NCI-H146 treated with DMSO at 0.1 percent for 48 hours (cell line): ENCODE measurements at regions not wholly inside any gene's neighbourhood (a gene's known extent, or its start where the extent isn't known, plus 50 kb on each side); places are given as distances from the start of the nearest gene placed in this dataset.
"Not testable (repeated sequence)": the region's sequence is repeated elsewhere in the genome, so short reads cannot be mapped to it uniquely, and the experiment has no call there.

Experiments
- DNase-seq: peaks from one replicate; lab custom pipeline; 2025; ENCODE audit not compliant: unreplicated experiment; lab: John Stamatoyannopoulos, UW

- DNase-seq = no peak
These were observed 191.3 kb upstream of the KCNJ3 start for GRCh38 chr2:154507186-154507585.

GRCh38 chr2:154518872-154519271 lies 179.6 kb upstream of the KCNJ3 start:
- no peak for DNase-seq

- DNase-seq = not testable (repeated sequence)
These were observed 177.5 kb upstream of the KCNJ3 start for GRCh38 chr2:154520951-154521350.

- DNase-seq = no peak
These were observed 172.3 kb upstream of the KCNJ3 start for GRCh38 chr2:154526234-154526633.

GRCh38 chr2:154527962-154528361 lies 170.5 kb upstream of the KCNJ3 start:
- DNase-seq = no peak

- DNase-seq = no peak
These were observed 166.5 kb upstream of the KCNJ3 start for GRCh38 chr2:154532004-154532403.

GRCh38 chr2:154532763-154533162 lies 165.7 kb upstream of the KCNJ3 start:
- DNase-seq = no peak

- DNase-seq = no peak
These were observed 165.1 kb upstream of the KCNJ3 start for GRCh38 chr2:154533300-154533940.

GRCh38 chr2:154537024-154537423 lies 161.5 kb upstream of the KCNJ3 start:
- DNase-seq = no peak

GRCh38 chr2:154537843-154538450 lies 160.5 kb upstream of the KCNJ3 start:
- DNase-seq = no peak

- no peak for DNase-seq
These were observed 152.2 kb upstream of the KCNJ3 start for GRCh38 chr2:154546341-154546740.

GRCh38 chr2:154549869-154550268 lies 148.6 kb upstream of the KCNJ3 start:
- DNase-seq = no peak

- no peak for DNase-seq
These were observed 146.8 kb upstream of the KCNJ3 start for GRCh38 chr2:154551649-154552048.

- DNase-seq = no peak
These were observed 144.4 kb upstream of the KCNJ3 start for GRCh38 chr2:154554046-154554445.

- DNase-seq = no peak
These were observed 142.8 kb upstream of the KCNJ3 start for GRCh38 chr2:154555710-154556109.

GRCh38 chr2:154556146-154556545 lies 142.3 kb upstream of the KCNJ3 start:
- DNase-seq = no peak

GRCh38 chr2:154556607-154557006 lies 141.9 kb upstream of the KCNJ3 start:
- DNase-seq = no peak

GRCh38 chr2:154557906-154558305 lies 140.6 kb upstream of the KCNJ3 start:
- DNase-seq = no peak

- no peak for DNase-seq
These were observed 133.1 kb upstream of the KCNJ3 start for GRCh38 chr2:154565433-154565832.

- DNase-seq = no peak
These were observed 130.1 kb upstream of the KCNJ3 start for GRCh38 chr2:154568413-154568812.

- DNase-seq = no peak
These were observed 128.0 kb upstream of the KCNJ3 start for GRCh38 chr2:154570501-154570900.

GRCh38 chr2:154576699-154577098 lies 121.8 kb upstream of the KCNJ3 start:
- DNase-seq = not testable (repeated sequence)

GRCh38 chr2:154577390-154577789 lies 121.1 kb upstream of the KCNJ3 start:
- DNase-seq = no peak
